LNCaP clone FGC (cell line): ENCODE measurements at regions not wholly inside any gene's neighbourhood (a gene's known extent, or its start where the extent isn't known, plus 50 kb on each side); places are given as distances from the start of the nearest gene placed in this dataset.
"Not testable (repeated sequence)": the region's sequence is repeated elsewhere in the genome, so short reads cannot be mapped to it uniquely, and the experiment has no call there.

ENCODE experiments used
- DNase-seq: peaks from one replicate; pipeline ENCODE4 v3.0.0-alpha.2; 2011; ENCODE audit warnings: low read depth
- H3K4me3 ChIP-seq: 2 replicates; pipeline ENCODE4 v1.5.1; 2011; ENCODE audit warnings: mild to moderate bottlenecking, low read depth, low read length, control low read depth
- CTCF ChIP-seq: IDR thresholded peaks from 2 replicates; pipeline ENCODE4 v1.5.1; 2012; ENCODE audit warnings: mild to moderate bottlenecking; ENCODE audit not compliant: control insufficient read depth, insufficient read depth; ENCODE audit errors: extremely low read depth

- TF ChIP-seq CTCF, result no peak
- H3K4me3 ChIP-seq, result no peak overlapping the region
- DNase-seq, result no peak
Observed at GRCh38 chr13:50420718-50421472, 405.7 kb downstream of the KCNRG start.

GRCh38 chr13:50421473-50422130 is 406.4 kb downstream of the KCNRG start:
- H3K4me3 ChIP-seq, result no peak overlapping the region
- no peak for DNase-seq
- TF ChIP-seq CTCF, result no peak

GRCh38 chr13:50422181-50423148 is 407.2 kb downstream of the KCNRG start:
- DNase-seq, result no peak
- no peak overlapping the region for H3K4me3 ChIP-seq
- no peak for TF ChIP-seq CTCF

GRCh38 chr13:50424993-50425392 is 409.7 kb downstream of the KCNRG start:
- DNase-seq, result no peak
- no peak for TF ChIP-seq CTCF
- no peak overlapping the region for H3K4me3 ChIP-seq

- DNase-seq, result no peak
- H3K4me3 ChIP-seq, result no peak overlapping the region
- TF ChIP-seq CTCF, result no peak
Observed at GRCh38 chr13:50425772-50426171, 410.5 kb downstream of the KCNRG start.

- no peak for DNase-seq
- H3K4me3 ChIP-seq, result no peak overlapping the region
Observed at GRCh38 chr13:50426927-50427326, 411.7 kb downstream of the KCNRG start.

GRCh38 chr13:50427511-50427910 is 412.3 kb downstream of the KCNRG start:
- DNase-seq, H3K4me3 ChIP-seq: not testable (repeated sequence)

More at GRCh38 chr13:50426927-50427326, 411.7 kb downstream of the KCNRG start:
- TF ChIP-seq CTCF, result no peak
